NCI-H1092 treated with DMSO at 0.1 percent for 48 hours (cell line): ENCODE measurements at regions not wholly inside any gene's neighbourhood (a gene's known extent, or its start where the extent isn't known, plus 50 kb on each side); places are given as distances from the start of the nearest gene placed in this dataset.

Experiments used
- DNase-seq: peaks from one replicate; lab custom pipeline; 2025; lab: John Stamatoyannopoulos, UW

DNA sequence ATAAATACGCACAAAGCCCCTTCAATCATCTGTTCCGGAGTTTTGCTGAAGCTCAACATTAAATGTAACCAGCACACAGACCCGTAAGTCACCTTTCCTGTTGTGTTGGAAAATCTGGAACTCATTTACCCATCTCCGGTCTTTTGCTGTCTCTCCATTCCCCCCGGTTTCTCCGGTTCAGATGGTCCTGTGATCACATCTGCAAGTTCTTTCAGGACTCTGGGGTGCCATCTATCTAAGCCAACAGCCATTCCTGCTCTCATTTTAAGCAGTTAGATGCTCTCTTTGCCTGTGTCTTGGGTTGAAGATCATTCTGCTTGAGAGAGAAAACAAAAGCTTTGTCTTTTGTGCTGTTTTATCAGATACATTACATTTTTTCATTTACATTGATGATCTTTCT lies 91.7 kb upstream of the TGIF1 start:
- no peak for DNase-seq

DNA sequence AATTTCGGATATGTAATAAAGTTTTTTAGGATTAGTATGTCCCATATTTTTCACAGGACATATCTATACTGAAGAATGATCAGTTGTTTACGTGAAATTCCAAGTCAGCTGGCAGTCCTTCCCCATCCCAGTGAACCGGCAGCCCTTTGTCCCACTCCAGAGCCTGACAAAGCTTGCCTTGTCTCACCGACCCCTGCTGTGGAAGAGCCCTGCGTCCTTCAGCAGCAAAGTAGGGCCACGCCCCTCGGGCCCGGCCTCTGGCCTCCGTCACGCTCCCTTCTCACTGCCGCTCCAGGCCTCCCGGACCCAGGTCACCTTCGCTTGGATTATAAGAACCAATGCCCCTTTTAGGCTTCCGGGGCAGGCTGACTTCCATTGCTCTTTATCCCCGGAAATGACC lies 89.8 kb upstream of the TGIF1 start:
- DNase-seq: no peak

DNA sequence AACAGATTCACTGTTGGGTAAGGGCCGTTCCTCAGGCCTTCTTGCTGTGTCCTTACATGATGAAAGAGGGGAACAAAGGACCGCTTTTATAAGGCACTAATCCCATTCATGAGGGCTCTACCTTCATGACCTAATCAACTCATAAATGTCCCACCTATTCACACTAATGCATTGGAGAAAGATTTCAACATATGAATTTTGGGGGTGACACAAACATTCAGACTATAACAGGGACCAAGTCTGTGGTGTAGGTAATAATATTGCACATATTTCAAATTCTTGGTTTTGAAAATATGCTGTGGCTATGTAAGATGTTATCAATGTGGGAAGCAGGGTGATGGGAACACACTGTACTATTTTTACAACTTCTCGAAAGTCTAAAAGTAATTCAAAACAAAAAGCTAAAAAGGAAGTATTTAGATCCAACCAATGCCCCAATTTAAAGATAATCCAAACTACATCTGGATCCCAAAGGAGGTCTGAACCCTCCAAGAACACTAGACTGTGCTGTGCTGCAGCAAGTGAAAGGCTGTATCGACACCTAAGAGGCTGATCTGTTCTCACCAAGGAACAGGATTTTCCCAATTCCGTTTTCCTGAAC lies 82.4 kb upstream of the TGIF1 start:
- DNase-seq: no peak

DNA sequence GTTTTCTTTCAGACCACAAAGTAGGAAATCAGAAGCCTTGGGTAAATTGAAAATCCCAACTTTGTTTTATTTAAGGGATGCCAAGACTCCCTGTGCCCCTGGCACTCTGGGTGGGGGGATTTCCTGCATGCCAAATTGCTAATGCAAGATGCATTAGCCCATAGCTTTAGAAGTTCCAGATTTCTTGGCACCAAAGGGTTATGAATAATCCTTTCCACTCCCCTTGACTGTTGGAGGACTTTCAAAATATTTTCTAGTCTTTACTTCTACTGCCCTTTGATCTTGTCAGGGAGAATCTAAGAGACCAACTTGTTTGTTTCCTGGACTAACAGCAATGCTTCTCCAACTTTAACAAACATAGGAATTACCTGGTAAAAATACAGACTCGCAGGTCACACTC lies 81.8 kb upstream of the TGIF1 start:
- DNase-seq: no peak

- no peak for DNase-seq
These were observed 70.3 kb upstream of the TGIF1 start for GRCh38 chr18:3379685-3380084.

DNA sequence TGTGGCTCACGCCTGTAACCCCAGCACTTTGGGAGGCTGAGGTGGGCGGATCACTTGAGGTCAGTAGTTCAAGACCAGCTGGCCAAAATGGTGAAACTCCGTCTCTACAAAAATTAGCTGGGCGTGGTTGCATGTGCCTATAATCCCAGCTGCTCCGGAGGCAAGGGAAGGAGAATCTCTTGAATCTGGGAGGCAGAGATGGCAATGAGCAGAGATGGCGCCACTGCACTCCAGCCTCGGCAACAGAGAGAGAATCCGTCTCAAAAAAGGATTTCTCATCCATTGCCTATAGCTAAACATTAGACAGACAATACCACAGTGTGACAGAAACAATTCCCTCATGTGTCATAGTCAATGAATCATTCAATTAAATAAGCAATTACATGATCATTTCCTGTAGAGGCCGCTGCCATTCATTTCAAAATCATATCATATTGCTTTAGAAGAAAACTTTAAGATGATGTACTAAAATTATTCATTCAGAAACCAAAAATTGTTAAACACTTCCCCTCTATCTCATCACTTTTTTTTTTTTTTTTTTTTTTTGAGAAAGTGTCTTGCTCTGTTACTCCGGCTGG lies 69.5 kb upstream of the TGIF1 start:
- DNase-seq: no peak

- no peak for DNase-seq
These were observed 66.5 kb upstream of the TGIF1 start for GRCh38 chr18:3383381-3383915.

- no peak for DNase-seq
These were observed 65.1 kb upstream of the TGIF1 start for GRCh38 chr18:3384664-3385563.

GRCh38 chr18:3388323-3388722 lies 61.6 kb upstream of the TGIF1 start:
- DNase-seq: no peak

GRCh38 chr18:3388980-3389379 lies 61.0 kb upstream of the TGIF1 start:
- DNase-seq: no peak

GRCh38 chr18:3389977-3390376 lies 60.0 kb upstream of the TGIF1 start:
- DNase-seq: no peak

GRCh38 chr18:3391704-3392466 lies 58.1 kb upstream of the TGIF1 start:
- no peak for DNase-seq

GRCh38 chr18:3392467-3392855 lies 57.5 kb upstream of the TGIF1 start:
- no peak for DNase-seq

DNA sequence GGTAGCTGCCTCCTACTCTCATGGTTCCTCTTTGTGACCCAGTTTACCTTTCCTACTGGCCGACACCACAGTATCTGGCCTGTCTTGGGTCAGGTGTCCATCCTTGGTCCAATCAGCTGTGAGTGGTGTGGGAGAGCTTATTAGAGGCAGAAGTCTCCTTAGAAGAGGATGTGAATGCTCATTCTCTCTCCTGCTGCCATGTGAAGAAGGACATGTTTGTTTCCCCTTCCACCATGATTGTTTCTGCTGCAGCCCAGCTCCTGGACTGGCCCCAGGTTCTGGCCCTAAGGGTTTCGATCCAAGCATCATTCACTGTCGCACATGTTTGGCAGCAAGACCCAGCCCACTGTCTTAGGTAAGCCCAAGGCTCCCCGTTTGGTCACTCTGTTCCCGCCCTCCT lies 55.3 kb upstream of the TGIF1 start:
- no peak for DNase-seq

- DNase-seq: no peak
These were observed 54.5 kb upstream of the TGIF1 start for GRCh38 chr18:3395466-3395865.

DNA sequence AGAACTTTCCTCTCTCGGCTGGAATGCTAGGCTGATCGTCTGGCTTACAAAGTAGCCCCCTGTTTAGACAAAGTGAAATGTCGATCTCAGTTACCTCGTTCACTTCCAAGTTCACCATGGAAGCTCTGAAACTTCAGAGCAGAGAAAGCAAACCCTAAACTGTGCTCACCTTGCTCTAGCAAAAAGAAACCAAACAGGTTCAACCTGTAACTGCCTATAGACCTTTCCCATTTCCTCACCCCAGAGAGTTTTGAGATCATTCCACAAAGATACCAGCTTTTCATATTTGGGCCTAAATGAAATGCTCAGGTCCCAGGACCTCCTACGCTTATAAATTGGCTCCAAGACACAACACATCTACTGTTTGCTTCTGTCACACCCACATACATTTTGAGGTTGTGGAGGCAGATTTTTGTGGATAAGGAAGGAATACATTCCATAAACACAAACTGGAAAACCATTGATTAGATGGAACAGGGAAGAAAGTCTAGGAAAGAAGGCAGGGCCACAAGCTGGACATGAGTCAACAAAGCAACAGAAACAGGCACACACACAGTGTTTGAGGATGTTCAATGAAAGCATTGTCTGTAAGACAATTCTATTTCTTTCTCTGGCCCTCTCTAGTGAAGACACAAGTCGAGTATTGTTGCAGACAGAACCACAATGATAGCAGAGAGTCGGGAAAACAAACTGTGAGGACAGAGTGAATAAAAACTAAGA lies 52.8 kb upstream of the TGIF1 start:
- DNase-seq: no peak

- DNase-seq: no peak
These were observed 52.2 kb upstream of the TGIF1 start for GRCh38 chr18:3397786-3398185.
